ENCODE measurements at regions not wholly inside any gene's neighbourhood (a gene's known extent, or its start where the extent isn't known, plus 50 kb on each side); places are given as distances from the start of the nearest gene placed in this dataset.
A peak's percentile ranks its signal among the peaks of the same experiment; 100 is the strongest.

GRCh38 chr3:62954580-62954979, 79.4 kb upstream of the CADPS start:
- intact Hi-C loops (cut with micrococcal nuclease; ENCODE audit: unreplicated experiment) = loop anchor here (5.0 kb wide), 1 partner anchor 77 kb away; the partner anchor contains the start of gene CADPS
- DNase-seq (ENCODE audit: low spot score) = peak; percentile 72
- BruUV-seq (replicated peaks) = no TSS peak
- H3K9me2 ChIP-seq (ENCODE audit: insufficient read depth, low read length) = no peaks in the 10 kb centered on the region
- peak overlapping the region; percentile 6 for H3K4me2 ChIP-seq (ENCODE audit: low read length)
- H3K79me2 ChIP-seq (ENCODE audit: insufficient read depth, low read depth, low read length) = no peaks in the 10 kb centered on the region
- peaks cover 16% of the 10 kb centered on the region for H3K4me1 ChIP-seq (ENCODE audit: insufficient read depth, low read length, poor library complexity, severe bottlenecking)
- H2AFZ ChIP-seq (ENCODE audit: low read length) = peak overlapping the region; percentile 67
- no peaks in the 10 kb centered on the region for H3K36me3 ChIP-seq (ENCODE audit: insufficient read depth, low read length)
- peak overlapping the region; percentile 18 for H3K27ac ChIP-seq (ENCODE audit: low read depth, low read length, poor library complexity, severe bottlenecking)
- POLR2A ChIA-PET = interaction anchor here (0.6 to 1.3 kb wide), 6 partner anchors 9 to 579 kb away, joined by 3 to 4 read pairs (median 3); no protein-coding TSS in a partner anchor
- no peak for TF ChIP-seq CTCF (conservative IDR thresholded peaks at IDR 0.05; ENCODE audit: low read length)
- no peak for TF ChIP-seq EZH2phosphoT487 (IDR thresholded peaks at IDR 0.05; ENCODE audit: borderline replicate concordance, low read depth, low read length)
- no peaks in the 10 kb centered on the region for H4K20me1 ChIP-seq (ENCODE audit: insufficient read depth, low read length)
- no peaks in the 10 kb centered on the region for H3K9me3 ChIP-seq (ENCODE audit: low read length)
- H3K4me3 ChIP-seq (ENCODE audit: low read depth, low read length, poor library complexity, severe bottlenecking) = no peak overlapping the region
- CTCF ChIA-PET (ENCODE audit: unreplicated experiment) = no interaction called here

DNA sequence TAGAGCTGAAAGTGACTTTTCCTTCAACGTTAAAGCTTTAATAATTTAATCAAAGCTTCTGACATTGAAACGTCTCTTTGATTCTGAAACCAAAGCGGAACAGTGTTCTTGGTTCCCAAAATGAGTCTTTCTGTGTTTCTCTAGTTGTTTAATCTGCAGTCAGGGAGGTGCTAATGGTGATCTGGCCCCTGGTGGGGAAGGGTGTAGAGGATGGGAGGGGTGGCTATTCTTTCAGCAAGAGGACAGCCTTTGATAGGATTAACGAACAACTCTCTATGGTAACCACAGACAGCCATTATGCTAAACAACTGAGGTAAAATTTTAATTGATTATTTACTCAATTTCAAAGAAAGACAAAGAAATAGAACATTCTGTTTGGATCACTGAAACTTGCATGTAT, 79.9 kb upstream of the CADPS start:
- H3K4me3 ChIP-seq (ENCODE audit: low read depth, low read length, poor library complexity, severe bottlenecking) = no peak overlapping the region
- ChIA-PET POLR2A (interaction anchor here (0.5 to 1.3 kb wide), 6 partner anchors 8 to 582 kb away, joined by 3 to 5 read pairs (median 3); partner anchors contain the start of gene FEZF2), CTCF (ENCODE audit: unreplicated experiment) (no interaction called here)
- no peaks in the 10 kb centered on the region for H3K79me2 ChIP-seq (ENCODE audit: insufficient read depth, low read depth, low read length)
- no peaks in the 10 kb centered on the region for H3K9me3 ChIP-seq (ENCODE audit: low read length)
- DNase-seq (ENCODE audit: low spot score) = no peak
- H3K27ac ChIP-seq (ENCODE audit: low read depth, low read length, poor library complexity, severe bottlenecking) = no peak overlapping the region
- H3K4me1 ChIP-seq (ENCODE audit: insufficient read depth, low read length, poor library complexity, severe bottlenecking) = peaks cover 16% of the 10 kb centered on the region
- H2AFZ ChIP-seq (ENCODE audit: low read length) = peak overlapping the region; percentile 67
- no TSS peak for BruUV-seq (replicated peaks)
- intact Hi-C loops (cut with micrococcal nuclease; ENCODE audit: unreplicated experiment) = no loop called here
- H4K20me1 ChIP-seq (ENCODE audit: insufficient read depth, low read length) = no peaks in the 10 kb centered on the region
- TF ChIP-seq EZH2phosphoT487 (IDR thresholded peaks at IDR 0.05; ENCODE audit: borderline replicate concordance, low read depth, low read length) (no peak), CTCF (conservative IDR thresholded peaks at IDR 0.05; ENCODE audit: low read length) (no peak)
- H3K36me3 ChIP-seq (ENCODE audit: insufficient read depth, low read length) = no peaks in the 10 kb centered on the region
- H3K4me2 ChIP-seq (ENCODE audit: low read length) = peak overlapping the region; percentile 6; the same call in 1 of the 2 replicates
- no peaks in the 10 kb centered on the region for H3K9me2 ChIP-seq (ENCODE audit: insufficient read depth, low read length)

- H3K4me1 ChIP-seq (ENCODE audit: insufficient read depth, low read length, poor library complexity, severe bottlenecking) = peaks cover 16% of the 10 kb centered on the region
- no peak overlapping the region for H3K27ac ChIP-seq (ENCODE audit: low read depth, low read length, poor library complexity, severe bottlenecking)
- H3K4me3 ChIP-seq (ENCODE audit: low read depth, low read length, poor library complexity, severe bottlenecking) = no peak overlapping the region
- DNase-seq (ENCODE audit: low spot score) = no peak
- H3K4me2 ChIP-seq (ENCODE audit: low read length) = no peak overlapping the region
- ChIA-PET POLR2A (interaction anchor here (0.5 kb wide), 1 partner anchor 308 kb away, joined by 3 read pairs; no protein-coding TSS in a partner anchor), CTCF (ENCODE audit: unreplicated experiment) (no interaction called here)
- H3K79me2 ChIP-seq (ENCODE audit: insufficient read depth, low read depth, low read length) = no peaks in the 10 kb centered on the region
- TF ChIP-seq CTCF (conservative IDR thresholded peaks at IDR 0.05; ENCODE audit: low read length) (no peak), EZH2phosphoT487 (IDR thresholded peaks at IDR 0.05; ENCODE audit: borderline replicate concordance, low read depth, low read length) (no peak)
- intact Hi-C loops (cut with micrococcal nuclease; ENCODE audit: unreplicated experiment) = no loop called here
- H3K9me2 ChIP-seq (ENCODE audit: insufficient read depth, low read length) = no peaks in the 10 kb centered on the region
- H4K20me1 ChIP-seq (ENCODE audit: insufficient read depth, low read length) = no peaks in the 10 kb centered on the region
- H3K36me3 ChIP-seq (ENCODE audit: insufficient read depth, low read length) = no peaks in the 10 kb centered on the region
- H3K9me3 ChIP-seq (ENCODE audit: low read length) = no peaks in the 10 kb centered on the region
- no peak overlapping the region for H2AFZ ChIP-seq (ENCODE audit: low read length)
- no TSS peak for BruUV-seq (replicated peaks)
These were observed 81.2 kb upstream of the CADPS start for GRCh38 chr3:62956411-62956810.
